HT-29 (cell line): ENCODE measurements at regions not wholly inside any gene's neighbourhood (a gene's known extent, or its start where the extent isn't known, plus 50 kb on each side); places are given as distances from the start of the nearest gene placed in this dataset.
A peak's percentile ranks its signal among the peaks of the same experiment; 100 is the strongest.

Source experiments
- DNase-seq: peaks from one replicate; pipeline ENCODE4 v3.0.0-alpha.2; 2015; ENCODE audit warnings: low spot score

DNA sequence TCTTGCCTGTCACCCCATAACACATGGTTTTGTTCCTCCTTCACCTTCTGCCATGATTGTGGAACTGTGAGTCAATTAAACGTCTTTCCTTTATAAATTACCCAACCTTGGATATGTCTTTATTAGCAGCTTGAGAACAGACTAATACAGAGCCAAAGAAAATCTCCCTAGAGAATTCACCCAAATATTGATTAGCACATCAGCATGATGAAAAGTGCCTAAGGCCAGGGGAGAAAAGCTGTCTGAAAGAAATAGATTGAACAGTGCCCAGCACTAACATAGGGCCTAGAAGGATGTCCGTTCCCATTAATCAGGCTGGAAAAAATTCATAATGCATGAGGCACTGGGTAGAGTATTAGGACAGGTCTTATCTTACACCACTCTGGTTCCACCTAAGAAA, 111.9 kb upstream of the CALN1 start:
- no peak for DNase-seq

DNA sequence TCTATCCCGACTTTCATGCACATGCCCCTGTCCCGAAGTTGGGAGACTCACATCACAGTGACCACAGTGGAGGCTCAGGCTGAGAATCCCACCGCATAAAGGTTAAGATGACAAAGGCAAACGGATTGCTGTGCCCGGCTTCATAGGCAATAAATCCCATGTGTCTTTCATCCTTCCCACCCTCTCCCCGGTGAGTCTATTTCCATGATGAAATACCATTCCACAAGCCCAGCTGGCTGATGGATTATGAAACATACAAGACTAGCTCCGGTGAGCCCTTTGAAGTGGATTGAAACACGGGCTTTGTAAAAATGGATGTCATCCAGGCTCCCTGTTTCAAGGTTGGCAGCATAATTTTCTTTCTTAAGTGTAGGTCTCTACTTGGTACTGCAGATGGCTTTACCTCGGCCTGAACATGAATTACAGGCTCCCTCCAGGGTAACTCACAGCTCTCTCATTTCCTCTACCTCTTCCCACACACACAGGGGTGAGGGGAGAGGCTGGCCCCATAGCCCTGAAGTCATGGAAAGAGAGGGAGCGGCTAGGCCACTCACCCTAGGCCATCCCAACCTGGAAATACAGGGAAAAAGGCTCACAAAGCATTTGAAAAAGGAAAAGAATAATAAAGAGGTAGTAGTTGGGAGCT, 92.0 kb upstream of the CALN1 start:
- DNase-seq: no peak

DNA sequence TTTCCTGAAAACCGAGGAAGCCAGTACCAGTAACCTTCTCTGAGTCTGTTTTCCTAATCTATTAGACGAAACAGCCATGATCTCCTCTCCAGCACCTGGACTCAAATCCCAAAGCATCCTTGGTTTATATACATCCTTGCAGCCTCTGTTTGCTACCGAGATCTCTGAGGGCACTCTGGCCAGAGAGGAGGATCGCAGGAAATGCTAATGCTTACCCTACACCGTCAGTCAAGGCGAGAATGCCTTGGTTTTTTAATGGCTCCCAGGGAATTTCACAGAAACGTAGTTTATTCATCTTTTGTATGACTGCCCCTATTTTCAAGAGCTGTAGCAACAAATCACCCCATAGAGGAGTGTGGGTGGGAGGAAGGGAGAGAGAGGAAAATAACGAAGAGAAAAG, 91.5 kb upstream of the CALN1 start:
- DNase-seq: no peak

DNA sequence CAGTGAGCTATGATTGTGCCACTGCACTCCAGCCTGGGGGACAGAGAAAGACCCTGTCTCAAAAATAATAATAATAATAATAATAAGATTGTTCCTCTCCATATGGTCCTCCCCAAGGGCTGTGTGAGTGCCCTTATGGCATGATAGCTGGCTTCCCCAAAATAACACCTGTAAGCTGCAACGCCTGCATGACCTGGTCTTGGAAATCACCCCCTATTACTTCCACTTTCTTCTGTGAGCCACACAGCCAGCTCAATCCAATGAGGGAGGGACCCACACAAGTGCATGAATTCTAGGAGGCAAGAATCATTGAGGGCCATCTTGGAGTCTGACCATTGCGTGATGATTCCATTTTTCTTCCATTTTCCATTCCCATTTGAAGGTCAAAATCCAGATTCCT, 82.7 kb upstream of the CALN1 start:
- no peak for DNase-seq

DNA sequence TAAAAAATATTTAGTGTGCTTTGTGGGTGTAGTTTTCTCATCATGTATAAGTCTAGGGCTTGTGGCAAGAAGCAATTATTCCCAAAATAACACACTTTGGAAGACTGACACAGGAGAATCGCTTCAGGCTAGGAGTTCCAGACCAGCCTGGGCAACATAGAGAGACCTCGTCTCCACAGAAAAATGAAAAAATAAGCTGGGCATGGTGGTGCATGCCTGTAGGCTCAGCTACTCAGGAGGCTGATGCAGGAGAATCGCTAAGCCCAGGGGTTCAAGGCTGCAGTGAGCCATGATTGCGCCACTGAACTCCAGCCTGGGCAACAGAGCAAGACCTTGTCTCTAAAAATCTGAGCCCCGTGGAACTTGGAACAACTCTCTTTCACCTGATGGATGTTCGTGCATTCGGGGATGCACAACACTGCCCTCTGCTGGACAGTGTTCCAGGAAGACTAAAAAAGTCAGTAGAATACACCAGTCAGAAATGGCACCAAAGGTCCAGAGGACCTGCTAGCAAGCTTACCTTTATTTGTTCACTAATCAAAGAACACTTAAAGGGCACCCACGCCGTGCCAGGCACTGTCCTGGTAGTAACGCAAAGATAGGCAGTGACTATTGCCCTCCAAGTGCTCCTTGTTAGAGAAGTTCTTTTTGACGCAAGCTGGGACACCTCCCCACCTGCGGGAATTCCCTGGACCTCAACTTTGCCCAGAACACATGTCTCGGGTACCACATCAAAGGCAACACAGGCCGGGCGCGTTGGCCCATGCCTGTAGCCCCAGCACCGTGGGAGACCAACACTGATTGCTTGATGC, 81.9 kb upstream of the CALN1 start:
- DNase-seq: peak; percentile 88

GRCh38 chr7:72492461-72493065, 80.4 kb upstream of the CALN1 start:
- DNase-seq: no peak

- no peak for DNase-seq
Observed at GRCh38 chr7:72490301-72490700, 78.2 kb upstream of the CALN1 start.

DNA sequence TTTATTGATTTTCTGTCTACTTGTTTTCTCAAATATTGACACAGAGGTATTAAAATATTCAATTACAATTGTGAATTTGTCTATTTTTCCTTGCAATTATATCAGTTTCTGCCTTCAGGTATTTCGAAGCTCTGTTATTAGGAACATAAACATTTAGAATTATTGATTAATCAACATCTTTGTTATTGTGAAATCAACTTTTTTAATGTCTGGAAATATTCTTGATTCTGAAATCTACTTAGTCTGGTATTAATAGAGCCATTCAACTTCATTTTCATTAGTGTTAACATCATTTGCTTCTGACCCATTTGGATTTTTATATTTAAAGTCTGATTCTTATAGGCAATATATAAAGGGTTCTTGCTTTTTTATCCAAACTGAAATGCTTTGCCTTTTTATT, 69.8 kb upstream of the CALN1 start:
- DNase-seq: no peak

- DNase-seq: no peak
Observed at GRCh38 chr7:72476608-72477305, 64.6 kb upstream of the CALN1 start.

GRCh38 chr7:72467237-72467636, 55.1 kb upstream of the CALN1 start:
- no peak for DNase-seq

GRCh38 chr7:72466797-72467196, 54.7 kb upstream of the CALN1 start:
- DNase-seq: no peak

DNA sequence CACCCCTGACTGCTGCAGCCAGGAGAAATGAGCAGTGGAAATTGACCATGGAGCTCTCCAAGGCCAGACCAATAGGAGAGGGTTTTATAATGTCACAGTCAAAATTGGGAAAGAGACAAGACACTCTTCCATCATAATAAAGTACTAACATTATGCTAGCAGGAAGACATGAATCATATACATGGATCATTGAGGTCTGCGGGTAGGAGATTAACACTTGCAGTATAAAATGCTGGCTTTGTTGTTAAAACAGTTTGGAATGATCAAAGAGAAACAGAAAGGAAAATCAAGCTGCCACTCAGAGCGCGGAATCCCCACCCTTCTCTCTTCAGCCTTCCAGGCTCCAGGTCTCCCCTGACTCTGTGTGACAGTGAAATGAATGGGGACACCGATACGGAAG, 53.4 kb upstream of the CALN1 start:
- DNase-seq: no peak

- no peak for DNase-seq
Observed at GRCh38 chr7:72462311-72462710, 50.2 kb upstream of the CALN1 start.
